ENCODE measurements at regions not wholly inside any gene's neighbourhood (a gene's known extent, or its start where the extent isn't known, plus 50 kb on each side); places are given as distances from the start of the nearest gene placed in this dataset.

- no peak for DNase-seq (ENCODE audit: low read depth)
- in situ Hi-C loops (cut with HindIII; ENCODE audit: low pct_unique_long_range_greater_than_20kb, low sequenced_read_pairs) = no loop called here
These were observed 415.3 kb downstream of the USP25 start for GRCh38 chr21:16145052-16145451.

GRCh38 chr21:16145479-16145878 is 415.7 kb downstream of the USP25 start:
- DNase-seq (ENCODE audit: low read depth) = no peak
- in situ Hi-C loops (cut with HindIII; ENCODE audit: low pct_unique_long_range_greater_than_20kb, low sequenced_read_pairs) = no loop called here

GRCh38 chr21:16154321-16154720 is 424.5 kb downstream of the USP25 start:
- in situ Hi-C loops (cut with HindIII; ENCODE audit: low pct_unique_long_range_greater_than_20kb, low sequenced_read_pairs) = no loop called here

GRCh38 chr21:16154951-16155635 is 425.3 kb downstream of the USP25 start:
- DNase-seq (ENCODE audit: low read depth) = no peak
- in situ Hi-C loops (cut with HindIII; ENCODE audit: low pct_unique_long_range_greater_than_20kb, low sequenced_read_pairs) = no loop called here

More at GRCh38 chr21:16154321-16154720, 424.5 kb downstream of the USP25 start:
- no peak for DNase-seq (ENCODE audit: low read depth)

- in situ Hi-C loops (cut with HindIII; ENCODE audit: low pct_unique_long_range_greater_than_20kb, low sequenced_read_pairs) = no loop called here
- no peak for DNase-seq (ENCODE audit: low read depth)
These were observed 427.2 kb downstream of the USP25 start for GRCh38 chr21:16156841-16157489.

GRCh38 chr21:16159213-16159970 is 429.6 kb downstream of the USP25 start:
- in situ Hi-C loops (cut with HindIII; ENCODE audit: low pct_unique_long_range_greater_than_20kb, low sequenced_read_pairs) = no loop called here
- DNase-seq (ENCODE audit: low read depth) = no peak

- in situ Hi-C loops (cut with HindIII; ENCODE audit: low pct_unique_long_range_greater_than_20kb, low sequenced_read_pairs) = no loop called here
- no peak for DNase-seq (ENCODE audit: low read depth)
These were observed 430.2 kb downstream of the USP25 start for GRCh38 chr21:16159971-16160350.

- in situ Hi-C loops (cut with HindIII; ENCODE audit: low pct_unique_long_range_greater_than_20kb, low sequenced_read_pairs) = no loop called here
- DNase-seq (ENCODE audit: low read depth) = no peak
These were observed 433.2 kb downstream of the USP25 start for GRCh38 chr21:16162953-16163352.

- no peak for DNase-seq (ENCODE audit: low read depth)
- in situ Hi-C loops (cut with HindIII; ENCODE audit: low pct_unique_long_range_greater_than_20kb, low sequenced_read_pairs) = no loop called here
These were observed 439.3 kb downstream of the USP25 start for GRCh38 chr21:16169102-16169511.

- no peak for DNase-seq (ENCODE audit: low read depth)
- in situ Hi-C loops (cut with HindIII; ENCODE audit: low pct_unique_long_range_greater_than_20kb, low sequenced_read_pairs) = no loop called here
These were observed 440.0 kb downstream of the USP25 start for GRCh38 chr21:16169779-16170178.

GRCh38 chr21:16176570-16176969 is 446.8 kb downstream of the USP25 start:
- DNase-seq (ENCODE audit: low read depth) = no peak
- in situ Hi-C loops (cut with HindIII; ENCODE audit: low pct_unique_long_range_greater_than_20kb, low sequenced_read_pairs) = no loop called here

- DNase-seq (ENCODE audit: low read depth) = no peak
- in situ Hi-C loops (cut with HindIII; ENCODE audit: low pct_unique_long_range_greater_than_20kb, low sequenced_read_pairs) = no loop called here
These were observed 447.8 kb downstream of the USP25 start for GRCh38 chr21:16177532-16177931.

GRCh38 chr21:16179773-16180172 is 450.0 kb downstream of the USP25 start:
- in situ Hi-C loops (cut with HindIII; ENCODE audit: low pct_unique_long_range_greater_than_20kb, low sequenced_read_pairs) = no loop called here
- no peak for DNase-seq (ENCODE audit: low read depth)

- no peak for DNase-seq (ENCODE audit: low read depth)
- in situ Hi-C loops (cut with HindIII; ENCODE audit: low pct_unique_long_range_greater_than_20kb, low sequenced_read_pairs) = no loop called here
These were observed 450.8 kb downstream of the USP25 start for GRCh38 chr21:16180614-16181013.

- in situ Hi-C loops (cut with HindIII; ENCODE audit: low pct_unique_long_range_greater_than_20kb, low sequenced_read_pairs) = no loop called here
- DNase-seq (ENCODE audit: low read depth) = no peak
These were observed 451.2 kb downstream of the USP25 start for GRCh38 chr21:16181018-16181417.

GRCh38 chr21:16185766-16186165 is 456.0 kb downstream of the USP25 start:
- DNase-seq (ENCODE audit: low read depth) = no peak
- in situ Hi-C loops (cut with HindIII; ENCODE audit: low pct_unique_long_range_greater_than_20kb, low sequenced_read_pairs) = no loop called here

- DNase-seq (ENCODE audit: low read depth) = no peak
- in situ Hi-C loops (cut with HindIII; ENCODE audit: low pct_unique_long_range_greater_than_20kb, low sequenced_read_pairs) = no loop called here
These were observed 457.0 kb downstream of the USP25 start for GRCh38 chr21:16186742-16187141.

GRCh38 chr21:16187603-16188301 is 458.0 kb downstream of the USP25 start:
- in situ Hi-C loops (cut with HindIII; ENCODE audit: low pct_unique_long_range_greater_than_20kb, low sequenced_read_pairs) = no loop called here
- no peak for DNase-seq (ENCODE audit: low read depth)

GRCh38 chr21:16192902-16193301 is 463.1 kb downstream of the USP25 start:
- no peak for DNase-seq (ENCODE audit: low read depth)
- in situ Hi-C loops (cut with HindIII; ENCODE audit: low pct_unique_long_range_greater_than_20kb, low sequenced_read_pairs) = no loop called here
